Glutamatergic neuron (in vitro differentiated cells): ENCODE measurements at regions not wholly inside any gene's neighbourhood (a gene's known extent, or its start where the extent isn't known, plus 50 kb on each side); places are given as distances from the start of the nearest gene placed in this dataset.

Experiments used
- DNase-seq: peaks from one replicate; pipeline ENCODE4 v3.0.0; 2022
- H3K27ac Mint-ChIP-seq: one replicate; pipeline ENCODE4 v1.8.0; 2020; ENCODE audit warnings: mild to moderate bottlenecking, mixed read lengths, inconsistent platforms; ENCODE audit not compliant: unreplicated experiment
- H3K27me3 Mint-ChIP-seq: one replicate; pipeline ENCODE4 v1.8.0; 2020; ENCODE audit warnings: mild to moderate bottlenecking, moderate library complexity, mixed read lengths, inconsistent platforms; ENCODE audit not compliant: unreplicated experiment
- H3K36me3 Mint-ChIP-seq: one replicate; pipeline ENCODE4 v1.8.0; 2020; ENCODE audit warnings: mild to moderate bottlenecking, mixed read lengths, inconsistent platforms; ENCODE audit not compliant: unreplicated experiment
- H3K4me1 Mint-ChIP-seq: one replicate; pipeline ENCODE4 v1.8.0; 2020; ENCODE audit warnings: mild to moderate bottlenecking, low read depth, mixed read lengths, inconsistent platforms; ENCODE audit not compliant: unreplicated experiment
- H3K4me3 Mint-ChIP-seq: one replicate; pipeline ENCODE4 v1.8.0; 2020; ENCODE audit warnings: mild to moderate bottlenecking, mixed read lengths, inconsistent platforms; ENCODE audit not compliant: unreplicated experiment
- H3K9me3 Mint-ChIP-seq: one replicate; pipeline ENCODE4 v1.8.0; 2020; ENCODE audit warnings: mild to moderate bottlenecking, moderate library complexity, mixed read lengths, inconsistent platforms; ENCODE audit not compliant: unreplicated experiment
- TF ChIP-seq, protein P1 (sequence below): fragments of 200-600 bp; sonication (generic); IDR thresholded peaks from one replicate; pipeline ENCODE4 v1.5.0; 2021; ENCODE audit not compliant: partially characterized antibody, unreplicated experiment

DNA sequence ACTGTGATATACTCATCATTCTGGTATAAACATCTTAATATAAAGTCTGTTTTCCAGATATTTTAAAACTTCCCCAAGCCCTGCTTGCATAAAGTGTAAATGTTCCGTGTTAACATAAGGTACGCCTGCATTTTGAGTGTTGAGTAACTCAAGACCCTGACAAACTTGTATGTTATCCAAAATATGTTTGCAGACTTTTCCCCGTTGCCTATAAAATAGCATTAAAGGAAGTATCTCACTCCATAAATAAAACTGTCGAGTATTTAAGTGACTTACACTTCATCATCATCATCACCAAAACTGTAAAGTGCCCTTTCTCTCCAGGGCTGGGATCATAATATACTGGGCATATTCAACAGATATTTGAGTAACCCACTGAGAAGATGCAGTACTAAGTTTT lies 64.6 kb upstream of the TSPAN8 start:
- Mint-ChIP-seq H3K4me1 (peaks cover 33% of the 10 kb centered on the region), H3K9me3 (peaks cover 16% of the 10 kb centered on the region), H3K4me3 (no peak overlapping the region), H3K27ac (no peak overlapping the region), H3K36me3 (no peaks in the 10 kb centered on the region), H3K27me3 (peaks cover 12% of the 10 kb centered on the region)
- DNase-seq, result no peak
- TF ChIP-seq, protein P1, sequence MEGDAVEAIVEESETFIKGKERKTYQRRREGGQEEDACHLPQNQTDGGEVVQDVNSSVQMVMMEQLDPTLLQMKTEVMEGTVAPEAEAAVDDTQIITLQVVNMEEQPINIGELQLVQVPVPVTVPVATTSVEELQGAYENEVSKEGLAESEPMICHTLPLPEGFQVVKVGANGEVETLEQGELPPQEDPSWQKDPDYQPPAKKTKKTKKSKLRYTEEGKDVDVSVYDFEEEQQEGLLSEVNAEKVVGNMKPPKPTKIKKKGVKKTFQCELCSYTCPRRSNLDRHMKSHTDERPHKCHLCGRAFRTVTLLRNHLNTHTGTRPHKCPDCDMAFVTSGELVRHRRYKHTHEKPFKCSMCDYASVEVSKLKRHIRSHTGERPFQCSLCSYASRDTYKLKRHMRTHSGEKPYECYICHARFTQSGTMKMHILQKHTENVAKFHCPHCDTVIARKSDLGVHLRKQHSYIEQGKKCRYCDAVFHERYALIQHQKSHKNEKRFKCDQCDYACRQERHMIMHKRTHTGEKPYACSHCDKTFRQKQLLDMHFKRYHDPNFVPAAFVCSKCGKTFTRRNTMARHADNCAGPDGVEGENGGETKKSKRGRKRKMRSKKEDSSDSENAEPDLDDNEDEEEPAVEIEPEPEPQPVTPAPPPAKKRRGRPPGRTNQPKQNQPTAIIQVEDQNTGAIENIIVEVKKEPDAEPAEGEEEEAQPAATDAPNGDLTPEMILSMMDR, result no peak

DNA sequence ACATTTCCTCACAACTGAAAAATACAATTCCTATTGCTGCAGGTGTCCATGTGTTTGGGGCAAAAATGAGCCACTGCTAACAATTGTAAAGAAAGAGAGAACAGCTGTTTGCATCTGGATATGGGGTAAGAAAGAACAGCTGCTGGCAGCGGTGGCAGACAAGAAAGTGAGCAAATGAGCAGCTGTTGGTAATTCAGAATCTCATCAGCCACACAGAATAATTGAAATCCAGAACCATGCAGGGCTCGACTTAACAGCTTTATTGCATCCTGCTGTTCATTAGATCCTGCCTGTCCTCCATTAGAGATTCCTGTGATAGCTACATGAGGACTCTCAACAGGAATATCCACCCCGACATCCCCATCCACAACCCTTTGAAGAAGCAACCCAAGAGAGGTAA lies 62.5 kb upstream of the TSPAN8 start:
- TF ChIP-seq, protein P1, result no peak
- H3K27me3 Mint-ChIP-seq, result peaks cover 12% of the 10 kb centered on the region
- H3K4me1 Mint-ChIP-seq, result peaks cover 41% of the 10 kb centered on the region
- no peaks in the 10 kb centered on the region for H3K36me3 Mint-ChIP-seq
- peak overlapping the region; percentile 45 for H3K4me3 Mint-ChIP-seq
- H3K9me3 Mint-ChIP-seq, result peaks cover 18% of the 10 kb centered on the region
- DNase-seq, result no peak
- H3K27ac Mint-ChIP-seq, result peak overlapping the region; percentile 95

DNA sequence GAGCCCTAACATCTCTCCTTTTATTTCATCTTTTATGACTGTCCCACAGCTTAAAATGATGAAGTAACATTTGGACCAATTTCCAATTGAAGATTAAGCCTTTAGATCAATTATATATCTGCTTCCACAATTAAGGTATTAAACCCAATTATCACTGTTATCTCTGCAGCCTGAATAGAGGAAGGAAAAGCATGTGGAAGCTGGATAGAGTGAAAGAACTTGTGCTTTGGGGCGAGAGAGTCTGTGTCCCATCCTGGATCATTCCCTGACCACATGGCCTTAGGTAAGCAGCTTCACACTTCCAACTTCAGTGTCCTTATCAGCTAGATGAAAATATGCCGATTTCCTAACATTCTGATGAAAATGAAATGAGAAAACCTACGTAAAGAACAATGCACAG lies 61.4 kb upstream of the TSPAN8 start:
- Mint-ChIP-seq H3K4me3 (peak overlapping the region; percentile 10), H3K27me3 (peaks cover 12% of the 10 kb centered on the region), H3K27ac (peak overlapping the region; percentile 98), H3K36me3 (no peaks in the 10 kb centered on the region), H3K4me1 (peaks cover 41% of the 10 kb centered on the region), H3K9me3 (peaks cover 18% of the 10 kb centered on the region)
- TF ChIP-seq, protein P1, result no peak
- no peak for DNase-seq

- Mint-ChIP-seq H3K9me3 (peaks cover 18% of the 10 kb centered on the region), H3K36me3 (no peaks in the 10 kb centered on the region), H3K4me3 (peak overlapping the region; percentile 75), H3K4me1 (peaks cover 41% of the 10 kb centered on the region), H3K27ac (peak overlapping the region; percentile 98), H3K27me3 (peaks cover 12% of the 10 kb centered on the region)
- peak; percentile 40 for DNase-seq
- TF ChIP-seq, protein P1, result no peak
Measured at GRCh38 chr12:71218616-71219015, 60.8 kb upstream of the TSPAN8 start.

DNA sequence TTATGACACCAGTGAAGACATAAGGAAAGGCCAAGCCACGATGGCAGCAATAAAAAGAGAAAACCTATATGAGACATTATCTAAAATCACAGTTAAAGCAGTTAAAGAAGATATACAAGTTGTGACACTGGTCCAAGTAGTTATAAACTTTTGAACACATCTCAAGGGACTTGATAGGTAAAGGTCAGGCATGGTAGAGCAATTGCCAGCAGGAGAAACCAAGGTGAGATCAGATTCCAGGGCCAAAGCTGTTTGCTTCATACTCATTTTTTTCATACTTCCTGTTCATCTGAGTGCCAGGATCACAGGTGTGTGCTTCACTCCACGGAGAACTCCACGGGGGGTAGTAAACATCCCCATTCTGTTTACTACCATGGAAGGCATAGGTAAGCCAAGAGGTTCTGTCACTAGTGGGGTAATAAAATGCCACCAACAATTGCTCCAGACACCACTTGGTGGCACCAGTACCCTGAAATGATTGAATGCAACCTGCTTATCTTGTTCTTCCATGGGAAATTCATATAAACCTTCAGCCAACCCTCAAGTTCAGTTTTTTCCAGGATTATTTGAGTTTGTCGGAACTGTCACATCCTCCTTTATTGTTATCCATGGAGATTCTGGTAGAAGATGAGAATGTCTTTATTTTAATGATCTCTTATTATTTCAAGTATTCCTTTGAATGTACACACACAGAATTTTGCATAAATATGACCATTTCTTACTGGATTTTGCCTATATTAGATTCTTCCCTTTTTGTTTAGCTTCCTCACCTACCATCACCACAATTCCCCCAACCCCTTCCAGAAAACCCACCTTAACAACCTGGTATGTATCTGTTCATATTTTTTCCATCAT lies 59.2 kb upstream of the TSPAN8 start:
- TF ChIP-seq, protein P1, result peak; percentile 40
- no peak overlapping the region for H3K4me3 Mint-ChIP-seq
- H3K36me3 Mint-ChIP-seq, result peaks cover 2% of the 10 kb centered on the region
- H3K9me3 Mint-ChIP-seq, result peaks cover 18% of the 10 kb centered on the region
- peak overlapping the region; percentile 98 for H3K27ac Mint-ChIP-seq
- peaks cover 12% of the 10 kb centered on the region for H3K27me3 Mint-ChIP-seq
- H3K4me1 Mint-ChIP-seq, result peaks cover 41% of the 10 kb centered on the region
- peak; percentile 31 for DNase-seq
